ENCODE measurements at regions not wholly inside any gene's neighbourhood (a gene's known extent, or its start where the extent isn't known, plus 50 kb on each side); places are given as distances from the start of the nearest gene placed in this dataset.

- H3K9me3 Mint-ChIP-seq, result no peaks in the 10 kb centered on the region
- H3K36me3 Mint-ChIP-seq, result no peaks in the 10 kb centered on the region
- no peak overlapping the region for H3K4me3 Mint-ChIP-seq
- H3K27ac Mint-ChIP-seq, result no peak overlapping the region
- peaks cover 3% of the 10 kb centered on the region for H3K4me1 Mint-ChIP-seq
- no peak for DNase-seq (ENCODE audit: low spot score in 2 of 2, unreplicated experiment in 2 of 2)
- no peaks in the 10 kb centered on the region for H3K27me3 Mint-ChIP-seq (ENCODE audit: low read depth)
- no peak for TF ChIP-seq CTCF (IDR thresholded peaks at IDR 0.05; ENCODE audit: unreplicated experiment)
These were observed 144.7 kb upstream of the CTNNA2 start for GRCh38 chr2:79368116-79368630.

GRCh38 chr2:79359419-79359818, 153.4 kb upstream of the CTNNA2 start:
- Mint-ChIP-seq H3K4me1 (no peaks in the 10 kb centered on the region), H3K9me3 (peaks cover 12% of the 10 kb centered on the region), H3K27me3 (ENCODE audit: low read depth) (no peaks in the 10 kb centered on the region), H3K36me3 (no peaks in the 10 kb centered on the region), H3K4me3 (no peak overlapping the region), H3K27ac (no peak overlapping the region)
- no peak for TF ChIP-seq CTCF (IDR thresholded peaks at IDR 0.05; ENCODE audit: unreplicated experiment)
- no peak for DNase-seq (ENCODE audit: low spot score in 2 of 2, unreplicated experiment in 2 of 2)

GRCh38 chr2:79355569-79355968, 157.3 kb upstream of the CTNNA2 start:
- no peak for TF ChIP-seq CTCF (IDR thresholded peaks at IDR 0.05; ENCODE audit: unreplicated experiment)
- Mint-ChIP-seq H3K4me1 (no peaks in the 10 kb centered on the region), H3K4me3 (no peak overlapping the region), H3K27me3 (ENCODE audit: low read depth) (no peaks in the 10 kb centered on the region), H3K36me3 (peaks cover 3% of the 10 kb centered on the region), H3K9me3 (peaks cover 48% of the 10 kb centered on the region), H3K27ac (no peak overlapping the region)
- DNase-seq (ENCODE audit: low spot score in 2 of 2, unreplicated experiment in 2 of 2), result no peak

- no peak overlapping the region for H3K4me3 Mint-ChIP-seq
- DNase-seq (ENCODE audit: low spot score in 2 of 2, unreplicated experiment in 2 of 2), result no peak
- no peak overlapping the region for H3K27ac Mint-ChIP-seq
- peaks cover 3% of the 10 kb centered on the region for H3K9me3 Mint-ChIP-seq
- H3K4me1 Mint-ChIP-seq, result no peaks in the 10 kb centered on the region
- TF ChIP-seq CTCF (IDR thresholded peaks at IDR 0.05; ENCODE audit: unreplicated experiment), result no peak
- peaks cover 4% of the 10 kb centered on the region for H3K27me3 Mint-ChIP-seq (ENCODE audit: low read depth)
- no peaks in the 10 kb centered on the region for H3K36me3 Mint-ChIP-seq
These were observed 167.9 kb upstream of the REG3A start for GRCh38 chr2:79327460-79327859.

GRCh38 chr2:79320871-79321270, 161.3 kb upstream of the REG3A start:
- H3K9me3 Mint-ChIP-seq, result peaks cover 6% of the 10 kb centered on the region
- no peak overlapping the region for H3K4me3 Mint-ChIP-seq
- peaks cover 2% of the 10 kb centered on the region for H3K27me3 Mint-ChIP-seq (ENCODE audit: low read depth)
- no peaks in the 10 kb centered on the region for H3K4me1 Mint-ChIP-seq
- no peak for TF ChIP-seq CTCF (IDR thresholded peaks at IDR 0.05; ENCODE audit: unreplicated experiment)
- DNase-seq (ENCODE audit: low spot score in 2 of 2, unreplicated experiment in 2 of 2), result no peak
- no peak overlapping the region for H3K27ac Mint-ChIP-seq
- no peaks in the 10 kb centered on the region for H3K36me3 Mint-ChIP-seq

- Mint-ChIP-seq H3K36me3 (no peaks in the 10 kb centered on the region), H3K4me3 (no peak overlapping the region), H3K4me1 (peaks cover 20% of the 10 kb centered on the region), H3K9me3 (peaks cover 14% of the 10 kb centered on the region), H3K27me3 (ENCODE audit: low read depth) (no peaks in the 10 kb centered on the region), H3K27ac (no peak overlapping the region)
- DNase-seq (ENCODE audit: low spot score in 2 of 2, unreplicated experiment in 2 of 2), result no peak
- TF ChIP-seq CTCF (IDR thresholded peaks at IDR 0.05; ENCODE audit: unreplicated experiment), result no peak
These were observed 135.4 kb upstream of the REG3A start for GRCh38 chr2:79294994-79295393.
